ENCODE measurements at regions not wholly inside any gene's neighbourhood (a gene's known extent, or its start where the extent isn't known, plus 50 kb on each side); places are given as distances from the start of the nearest gene placed in this dataset.

DNA sequence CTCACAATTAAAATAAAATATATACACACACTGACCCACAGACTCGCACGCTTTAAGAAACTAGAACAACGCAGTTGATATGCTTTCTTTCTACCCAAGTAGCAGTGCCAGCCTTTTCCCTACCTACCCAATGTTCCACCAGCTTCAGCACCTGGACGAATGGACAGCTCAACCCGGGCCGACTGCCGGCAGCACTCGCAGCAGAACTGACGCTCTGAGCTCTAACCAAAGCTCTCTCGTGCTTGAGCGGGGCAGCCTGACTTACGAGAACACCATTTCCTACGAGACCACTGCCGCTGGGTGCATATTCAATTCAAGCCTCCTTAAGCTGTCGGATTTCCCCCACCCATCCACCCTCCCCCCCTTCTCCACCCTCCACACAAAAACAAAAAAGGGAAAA, 127.4 kb upstream of the DPYD start (continued):
- TF ChIP-seq ZBTB33 (IDR thresholded peaks at IDR 0.05) (no peak), RCOR1 (conservative IDR thresholded peaks at IDR 0.05; ENCODE audit: low read depth, low read length) (peak; percentile 77; the same call in 1 of the 2 replicates), BHLHE40 (IDR thresholded peaks at IDR 0.05; ENCODE audit: borderline replicate concordance in 1 of 2, low read depth in 2 of 2, low read length in 1 of 2) (peak in 1 of 2 experiments; percentile 25; a peak in 1 of 4 replicates)

DNA sequence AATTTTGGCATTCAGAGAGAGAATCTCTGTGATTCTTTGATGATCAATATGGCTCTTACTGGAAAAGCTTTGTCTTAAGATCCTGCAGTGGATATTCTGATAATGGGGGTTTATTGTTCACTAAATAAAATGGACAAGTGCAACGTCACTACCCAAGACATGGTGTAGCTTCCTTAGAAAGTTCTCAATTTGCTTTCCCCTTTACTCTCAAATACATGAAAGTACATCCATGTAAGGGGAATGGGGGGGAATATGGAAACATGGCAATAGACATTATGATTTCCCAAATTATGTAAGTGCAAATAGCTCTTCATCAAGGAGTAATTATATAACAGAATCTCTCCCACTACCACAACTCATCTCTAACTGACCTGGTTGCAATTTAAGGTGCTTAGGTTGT, 126.3 kb upstream of the DPYD start:
- ChIA-PET RAD21 (ENCODE audit: unreplicated experiment) (interaction anchor here (0.6 to 1.8 kb wide), 5 partner anchors 71 to 912 kb away, joined by 3 to 11 read pairs (median 3); no protein-coding TSS in a partner anchor), POLR2A (no interaction called here), SMC1A (ENCODE audit: uncharacterized antibody, unreplicated experiment) (interaction anchor here (0.6 to 3.7 kb wide), 9 partner anchors 39 to 912 kb away, joined by 3 to 20 read pairs (median 3); no protein-coding TSS in a partner anchor), CTCF (interaction anchor here (0.8 to 1.6 kb wide), 6 partner anchors 42 to 1083 kb away, joined by 3 to 6 read pairs (median 3); no protein-coding TSS in a partner anchor)
- no TSS peak for BruUV-seq (replicated peaks)
- 8% methylated on average over 1 of the region's 1 CpG for WGBS (ENCODE audit: insufficient coverage, insufficient replicate concordance, low lambda C conversion rate, missing lambda C conversion rate)
- Histone ChIP-seq H2AFZ (ENCODE audit: control insufficient read depth, low read depth, low read length) (no peak overlapping the region), H3K36me3 (ENCODE audit: control insufficient read depth in 2 of 2, insufficient read depth in 2 of 2, low read length in 1 of 2) (no peaks in the 10 kb centered on the region), H3K4me1 (ENCODE audit: control insufficient read depth, insufficient read depth, low read length) (no peaks in the 10 kb centered on the region), H3K4me3 (no peak overlapping the region), H3K27me3 (replicated peaks in 1 of 2; ENCODE audit: control insufficient read depth in 2 of 2, insufficient read depth in 2 of 2, low read length in 1 of 2) (peaks cover 11 to 22% of the 10 kb centered on the region in 2 experiments), H3K4me2 (ENCODE audit: control insufficient read depth, insufficient read depth) (no peak overlapping the region), H3K9me3 (replicated peaks; ENCODE audit: control insufficient read depth, insufficient read depth, low read length) (no peaks in the 10 kb centered on the region), H3K79me2 (ENCODE audit: control insufficient read depth, insufficient read depth, low read length) (no peaks in the 10 kb centered on the region), H3K27ac (ENCODE audit: control insufficient read depth, insufficient read depth) (no peak overlapping the region), H4K20me1 (ENCODE audit: control insufficient read depth, insufficient read depth) (no peaks in the 10 kb centered on the region), H3K9ac (ENCODE audit: control insufficient read depth, insufficient read depth, low read length) (no peak overlapping the region)
- in situ Hi-C loops (cut with MboI), result loop anchor here (10.0 kb wide), 1 partner anchor 902 kb away; no protein-coding TSS in a partner anchor
- intact Hi-C loops (cut with micrococcal nuclease; ENCODE audit: unreplicated experiment), result no loop called here
- DNase-seq (ENCODE audit: low read depth, low spot score), result no peak
- no peak for ATAC-seq
- FAIRE-seq, result peak; percentile 69
- TF ChIP-seq, protein P1, sequence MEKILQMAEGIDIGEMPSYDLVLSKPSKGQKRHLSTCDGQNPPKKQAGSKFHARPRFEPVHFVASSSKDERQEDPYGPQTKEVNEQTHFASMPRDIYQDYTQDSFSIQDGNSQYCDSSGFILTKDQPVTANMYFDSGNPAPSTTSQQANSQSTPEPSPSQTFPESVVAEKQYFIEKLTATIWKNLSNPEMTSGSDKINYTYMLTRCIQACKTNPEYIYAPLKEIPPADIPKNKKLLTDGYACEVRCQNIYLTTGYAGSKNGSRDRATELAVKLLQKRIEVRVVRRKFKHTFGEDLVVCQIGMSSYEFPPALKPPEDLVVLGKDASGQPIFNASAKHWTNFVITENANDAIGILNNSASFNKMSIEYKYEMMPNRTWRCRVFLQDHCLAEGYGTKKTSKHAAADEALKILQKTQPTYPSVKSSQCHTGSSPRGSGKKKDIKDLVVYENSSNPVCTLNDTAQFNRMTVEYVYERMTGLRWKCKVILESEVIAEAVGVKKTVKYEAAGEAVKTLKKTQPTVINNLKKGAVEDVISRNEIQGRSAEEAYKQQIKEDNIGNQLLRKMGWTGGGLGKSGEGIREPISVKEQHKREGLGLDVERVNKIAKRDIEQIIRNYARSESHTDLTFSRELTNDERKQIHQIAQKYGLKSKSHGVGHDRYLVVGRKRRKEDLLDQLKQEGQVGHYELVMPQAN (conservative IDR thresholded peaks at IDR 0.05), result no peak
- TF ChIP-seq TAF1 (IDR thresholded peaks at IDR 0.05; ENCODE audit: borderline replicate concordance, low read depth, low read length) (no peak), CBX5 (IDR thresholded peaks at IDR 0.05; ENCODE audit: low read depth) (no peak), PBX3 (IDR thresholded peaks at IDR 0.05; ENCODE audit: insufficient replicate concordance, low read depth, low read length) (no peak), MEF2A (IDR thresholded peaks at IDR 0.05; ENCODE audit: insufficient read depth, low read depth, low read length) (no peak), HDAC6 (IDR thresholded peaks at IDR 0.05; ENCODE audit: unreplicated experiment) (no peak), ASH2L (IDR thresholded peaks at IDR 0.05; ENCODE audit: borderline replicate concordance, low read depth) (no peak), ZBTB40 (IDR thresholded peaks at IDR 0.05; ENCODE audit: borderline replicate concordance) (no peak), BCL11A (IDR thresholded peaks at IDR 0.05; ENCODE audit: low read depth, low read length) (no peak), JUND (IDR thresholded peaks at IDR 0.05; ENCODE audit: low read depth, low read length) (no peak)

Data from GM12878 (cell line).